Right forelimb (tissue), 1 donor: ENCODE measurements at regions not wholly inside any gene's neighbourhood (a gene's known extent, or its start where the extent isn't known, plus 50 kb on each side); places are given as distances from the start of the nearest gene placed in this dataset.
A peak's percentile ranks its signal among the peaks of the same experiment; 100 is the strongest.
"Not testable (repeated sequence)": the region's sequence is repeated elsewhere in the genome, so short reads cannot be mapped to it uniquely, and the experiment has no call there.

Experiments
- DNase-seq: peaks from one replicate; pipeline ENCODE4 v3.0.0-alpha.2; 2018

DNA sequence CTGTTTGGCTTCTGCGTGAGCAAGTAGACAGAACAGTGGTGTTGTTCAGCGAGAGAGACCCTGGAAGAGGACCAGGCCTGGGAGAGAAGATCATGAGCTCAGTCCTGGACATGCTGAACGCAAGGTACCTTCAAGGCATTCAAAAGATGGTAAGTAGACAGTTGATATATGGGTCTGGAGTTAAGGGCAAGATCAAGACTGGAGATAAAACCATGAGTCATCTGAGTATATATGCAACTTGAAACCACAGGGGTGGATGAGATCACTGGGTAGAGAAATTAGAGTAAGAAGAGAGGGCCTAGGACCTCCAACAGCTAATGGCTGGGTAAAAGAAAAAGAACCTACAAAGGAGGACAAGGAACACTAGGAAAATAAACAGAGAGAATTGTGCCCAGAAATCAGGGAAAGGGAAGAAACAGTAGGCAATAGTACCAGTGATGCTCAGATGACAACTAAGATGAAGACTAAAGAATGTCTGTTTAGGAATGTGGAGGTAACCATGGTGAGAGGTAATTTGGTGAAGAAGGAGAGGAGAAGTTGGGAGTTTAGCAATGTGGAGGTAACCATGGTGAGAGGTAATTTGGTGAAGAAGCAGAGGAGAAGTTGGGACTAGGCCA is 343.2 kb upstream of the ADAMTS9 start:
- no peak for DNase-seq

DNA sequence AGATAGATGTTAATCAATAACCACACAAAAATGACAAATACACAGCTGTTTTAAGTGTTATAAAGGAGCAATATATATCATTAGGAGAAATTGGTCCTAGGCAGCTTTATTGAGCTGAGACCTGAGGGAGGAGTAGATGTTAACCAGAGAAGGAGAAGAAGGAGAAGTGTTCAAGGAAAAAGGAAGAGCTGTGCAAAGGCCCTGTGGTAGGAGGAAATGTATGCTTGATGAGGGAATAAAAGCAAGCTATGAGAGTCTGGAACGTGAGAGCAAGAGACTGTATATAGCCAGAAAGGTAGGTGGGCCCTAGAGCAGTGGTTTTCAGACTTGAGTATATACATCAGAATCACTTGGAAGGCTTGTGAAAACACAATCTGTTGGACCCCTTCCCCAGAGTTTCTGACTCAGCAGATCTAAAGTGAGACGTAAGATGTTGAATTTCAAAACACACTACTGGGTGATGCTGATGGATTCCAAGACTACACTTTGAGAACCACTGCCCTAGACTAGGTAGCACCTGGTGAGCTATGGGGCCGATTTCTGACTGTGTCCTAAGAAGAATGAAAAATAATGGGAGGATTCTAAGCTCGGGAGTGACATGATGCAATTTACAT is 342.3 kb upstream of the ADAMTS9 start:
- no peak for DNase-seq

DNA sequence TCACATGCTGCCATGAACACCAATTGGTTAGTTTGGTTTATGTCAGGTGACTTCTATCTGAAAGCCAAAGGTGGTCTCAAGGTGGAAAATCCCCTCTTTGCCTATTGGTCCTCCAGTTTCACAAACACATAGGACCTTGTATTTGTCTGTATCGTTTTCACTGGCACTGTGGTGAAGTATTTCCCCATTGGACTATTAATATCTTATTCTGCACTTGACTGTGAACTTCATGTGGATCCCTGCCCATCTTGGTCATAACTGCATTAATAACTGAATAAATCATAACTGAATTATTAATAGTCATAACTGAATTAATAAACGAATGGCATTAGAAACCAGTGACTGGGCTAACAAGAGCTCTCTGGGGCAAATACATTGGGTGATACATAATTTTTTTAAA is 341.3 kb upstream of the ADAMTS9 start:
- no peak for DNase-seq

DNA sequence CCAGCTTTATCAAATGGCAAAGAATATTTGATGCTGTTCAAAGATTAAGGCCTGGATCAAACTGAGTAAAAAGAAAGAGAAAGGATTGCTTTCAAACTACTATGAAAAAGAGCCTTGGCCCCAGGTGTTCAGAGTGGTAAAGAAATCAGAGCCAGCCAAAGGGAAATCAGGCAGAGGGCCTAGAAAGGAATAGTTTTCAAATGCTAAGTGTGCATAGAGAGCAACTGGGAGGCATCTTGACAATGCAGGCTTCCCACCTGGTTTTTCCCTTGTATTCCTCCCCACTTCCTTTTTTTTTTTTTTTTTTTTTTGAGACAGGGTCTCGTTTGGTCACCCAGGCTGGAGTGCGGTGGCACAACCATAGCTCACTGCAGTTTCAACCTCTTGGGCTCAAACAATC is 340.2 kb upstream of the ADAMTS9 start:
- no peak for DNase-seq

DNA sequence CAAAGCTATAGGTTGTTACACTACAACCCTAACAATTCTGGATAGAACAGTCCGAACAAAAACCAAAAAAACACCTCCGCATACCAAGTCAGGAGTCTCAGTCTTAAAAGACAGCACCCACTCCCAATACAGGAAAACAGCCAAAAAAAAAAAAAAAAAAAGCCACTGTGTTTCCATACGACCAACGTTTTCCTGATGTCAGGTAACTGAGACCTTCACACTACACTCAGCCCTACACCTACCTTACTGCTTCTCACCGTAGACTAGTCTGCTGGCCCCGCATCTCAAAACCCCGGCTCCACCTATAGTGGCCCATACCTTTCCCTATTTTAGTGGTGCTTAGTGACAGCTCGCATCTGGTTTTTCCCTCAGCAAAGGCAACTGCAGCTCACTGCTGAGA is 339.5 kb upstream of the ADAMTS9 start:
- no peak for DNase-seq

DNA sequence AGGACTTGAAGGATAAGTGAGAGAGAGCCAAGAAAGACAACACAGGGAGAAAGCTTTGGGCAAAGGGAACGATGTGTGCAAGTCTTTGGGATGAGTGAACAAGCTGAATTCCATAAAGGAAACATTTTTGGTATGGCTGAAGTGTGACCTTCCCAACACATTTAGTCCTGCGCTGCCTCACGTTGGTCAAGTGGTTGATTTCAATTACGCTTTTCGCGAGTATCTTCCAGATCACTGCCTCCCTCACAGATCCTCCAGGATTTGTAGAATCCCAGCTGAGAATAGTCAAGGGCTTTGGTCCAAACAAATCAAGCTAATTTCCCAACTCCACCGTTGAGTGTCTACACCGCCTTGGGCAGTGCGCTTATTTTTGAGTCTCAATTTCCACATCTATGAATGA is 338.4 kb upstream of the ADAMTS9 start:
- no peak for DNase-seq

DNA sequence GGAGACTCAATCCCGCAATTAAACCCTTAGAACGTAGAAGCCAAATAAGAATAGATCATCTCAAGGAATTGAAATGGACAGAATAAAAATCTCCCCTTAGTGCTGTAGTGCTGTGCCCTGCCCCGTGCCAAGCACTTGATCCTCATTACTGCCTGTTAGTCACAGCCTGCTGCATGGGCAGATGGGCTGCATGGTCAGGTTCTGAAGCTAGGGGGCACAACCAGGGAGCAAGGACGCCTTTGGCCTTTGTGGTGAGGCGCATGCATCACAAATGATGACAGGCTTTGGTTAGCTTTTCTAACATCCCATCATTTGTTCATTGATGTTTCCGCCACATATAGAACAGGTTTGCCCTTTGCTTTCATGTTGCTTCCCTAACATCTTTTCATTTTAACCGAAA is 336.3 kb upstream of the ADAMTS9 start:
- no peak for DNase-seq

DNA sequence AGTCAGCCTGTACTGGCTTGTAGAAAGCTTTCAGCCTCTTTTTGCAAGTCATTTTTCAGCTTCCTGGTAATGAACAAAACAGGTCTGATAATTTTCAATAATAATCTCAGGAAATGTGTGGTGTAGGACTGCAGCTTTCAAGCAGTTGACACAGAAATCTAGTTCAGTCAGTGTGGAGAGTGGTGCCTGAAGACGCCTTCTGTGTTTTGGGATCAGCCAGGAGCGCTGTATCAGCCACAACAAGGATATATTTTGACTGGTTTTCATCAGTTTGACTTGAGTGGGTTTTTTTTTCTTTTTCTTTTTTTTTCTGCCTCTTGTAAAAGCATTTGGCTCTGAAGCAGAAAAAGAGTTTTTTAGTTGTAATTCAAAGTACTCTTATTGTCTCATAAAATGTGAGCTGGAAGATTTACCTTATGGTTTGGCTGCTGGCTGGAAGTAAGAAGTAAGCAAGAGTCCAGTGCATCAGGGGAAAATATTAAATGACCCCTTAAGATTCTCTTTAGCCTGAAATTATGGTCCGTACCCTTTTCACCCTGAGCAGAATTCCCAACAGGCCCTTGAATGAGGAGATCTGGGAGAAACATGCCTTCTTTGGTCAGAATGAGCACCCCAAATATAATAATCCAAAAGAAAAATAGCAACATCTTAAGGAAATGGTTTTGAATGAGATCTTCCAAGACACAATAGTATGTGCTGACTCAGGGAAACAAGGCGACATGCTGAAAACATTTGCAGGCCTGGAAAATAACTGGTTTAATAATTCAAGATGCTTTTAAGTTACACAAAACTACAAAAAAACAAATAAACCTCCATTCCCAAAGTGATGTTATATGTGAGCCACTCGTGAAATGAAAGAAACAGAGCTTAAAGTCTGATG is 332.7 kb upstream of the ADAMTS9 start:
- DNase-seq: peak; percentile 47

DNA sequence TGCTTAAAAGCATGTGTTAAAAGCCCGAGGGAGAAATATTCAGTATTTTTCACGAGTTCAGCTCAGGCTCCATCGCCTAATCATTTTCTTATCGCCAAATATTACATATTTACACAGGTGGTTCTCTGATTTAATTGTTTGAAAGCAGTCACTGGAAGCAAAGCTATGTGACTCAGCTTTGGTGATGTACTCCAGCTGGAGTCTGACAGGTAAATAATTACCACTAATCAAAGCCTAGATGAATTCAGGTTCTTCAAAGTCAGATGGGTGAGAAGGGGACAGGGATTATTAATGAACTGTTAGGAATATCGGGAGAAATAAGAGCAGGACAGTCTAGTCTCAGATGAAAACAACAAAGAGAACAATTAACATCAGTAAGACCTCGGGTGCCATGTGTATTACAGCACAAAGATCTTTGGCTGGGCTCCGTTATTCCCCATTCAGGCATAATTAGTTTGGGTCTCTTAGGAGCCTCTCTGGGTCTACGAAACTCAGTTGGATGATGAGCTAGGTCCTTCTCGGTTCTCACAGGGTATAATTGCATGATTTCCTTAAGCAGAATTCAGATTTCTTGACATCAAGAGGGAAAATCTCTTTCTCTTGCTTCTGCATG is 331.7 kb upstream of the ADAMTS9 start:
- DNase-seq: no peak

DNA sequence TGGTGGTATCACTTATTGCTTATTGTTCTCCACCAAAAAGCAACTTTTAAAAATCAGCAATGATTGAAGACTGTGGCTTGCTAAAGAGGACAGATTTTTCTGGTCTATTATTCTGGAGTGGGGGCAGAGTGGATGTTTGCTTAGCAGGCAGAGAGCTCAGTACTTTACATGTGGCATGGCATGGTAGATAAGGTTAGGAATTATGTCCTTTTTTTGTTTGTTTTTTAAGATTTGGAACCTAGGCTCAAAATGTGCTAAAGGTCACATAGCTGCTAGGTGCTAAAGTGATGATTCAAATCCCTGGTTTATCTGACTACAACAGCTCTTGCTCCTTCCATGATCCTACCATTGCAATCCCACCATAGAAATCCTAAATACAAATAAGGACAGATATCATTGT is 331.0 kb upstream of the ADAMTS9 start:
- no peak for DNase-seq

DNA sequence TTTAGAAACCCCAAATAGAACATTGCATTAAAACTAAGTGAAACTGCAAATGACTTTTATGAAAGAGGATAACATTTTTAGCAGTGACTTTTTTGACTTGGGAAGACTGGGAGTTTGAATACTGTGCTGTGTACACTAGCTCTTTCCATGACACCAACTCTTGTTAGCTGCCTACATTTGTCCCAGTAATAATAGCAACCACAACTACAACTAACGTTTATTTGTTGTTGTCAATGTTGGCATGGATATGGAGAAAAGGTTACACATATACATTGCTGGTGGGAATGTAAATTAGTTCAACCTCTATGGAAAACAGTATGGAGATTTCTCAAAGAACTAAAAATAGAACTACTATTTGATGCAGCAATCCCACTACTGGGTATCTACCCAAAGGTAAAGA is 329.6 kb upstream of the ADAMTS9 start:
- no peak for DNase-seq

DNA sequence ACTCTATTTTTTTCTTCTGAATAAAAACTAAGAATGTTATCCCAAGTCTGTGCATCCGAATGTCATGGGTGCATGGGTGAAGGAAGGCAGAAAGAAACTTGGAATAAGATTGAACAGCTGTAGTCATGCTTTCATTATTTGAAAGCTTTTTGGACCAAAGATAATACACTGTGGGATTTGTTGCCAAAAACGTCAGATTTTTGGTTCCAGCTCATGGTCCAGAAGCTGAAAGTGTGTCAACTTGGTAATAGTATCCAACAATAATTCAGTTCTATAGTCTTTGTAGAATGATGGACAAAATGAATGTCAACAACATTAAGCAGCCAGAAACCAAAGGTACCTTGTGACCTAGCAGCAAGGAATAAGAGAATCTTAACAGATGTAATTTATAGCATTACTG is 327.9 kb upstream of the ADAMTS9 start:
- DNase-seq: no peak

DNA sequence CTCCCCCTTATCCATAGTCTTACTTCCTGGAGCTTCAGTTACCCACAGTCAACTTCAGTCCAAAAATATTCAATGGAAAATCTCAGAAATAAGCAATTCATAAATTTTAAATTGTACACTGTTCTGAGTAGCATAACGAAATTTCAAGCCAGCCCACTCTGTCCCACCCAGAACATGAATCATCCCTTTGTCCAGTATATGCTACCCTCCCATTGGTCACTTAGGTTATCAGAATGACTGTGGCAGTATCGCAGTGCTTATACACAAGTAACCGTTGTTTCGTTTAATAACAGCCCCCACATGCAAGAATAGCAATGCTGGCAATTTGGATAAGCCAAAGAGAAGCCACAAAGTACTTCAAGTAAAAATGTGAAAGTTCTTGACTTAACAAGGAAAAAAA is 325.3 kb upstream of the ADAMTS9 start:
- no peak for DNase-seq

DNA sequence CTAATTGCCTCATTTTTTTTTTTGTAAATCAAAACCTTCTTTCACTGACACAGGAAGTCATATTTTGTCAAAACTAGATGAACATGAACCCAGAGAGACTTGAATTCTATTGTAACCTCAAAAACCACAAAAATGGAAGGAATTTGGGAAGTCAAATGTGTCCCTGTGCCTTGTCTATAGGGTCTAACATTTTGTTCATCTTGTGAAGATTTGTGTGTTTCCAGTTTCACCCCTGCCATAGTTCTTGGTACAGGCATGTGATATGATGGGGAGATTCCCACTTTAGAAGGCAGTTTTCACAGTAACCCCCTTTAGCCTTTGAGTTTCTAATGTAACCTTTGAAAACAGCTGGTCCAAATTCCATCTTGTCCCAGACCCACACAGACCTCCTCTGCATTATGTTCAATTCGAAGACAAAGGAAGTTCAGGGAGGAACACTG is 318.5 kb upstream of the ADAMTS9 start:
- DNase-seq: no peak

DNA sequence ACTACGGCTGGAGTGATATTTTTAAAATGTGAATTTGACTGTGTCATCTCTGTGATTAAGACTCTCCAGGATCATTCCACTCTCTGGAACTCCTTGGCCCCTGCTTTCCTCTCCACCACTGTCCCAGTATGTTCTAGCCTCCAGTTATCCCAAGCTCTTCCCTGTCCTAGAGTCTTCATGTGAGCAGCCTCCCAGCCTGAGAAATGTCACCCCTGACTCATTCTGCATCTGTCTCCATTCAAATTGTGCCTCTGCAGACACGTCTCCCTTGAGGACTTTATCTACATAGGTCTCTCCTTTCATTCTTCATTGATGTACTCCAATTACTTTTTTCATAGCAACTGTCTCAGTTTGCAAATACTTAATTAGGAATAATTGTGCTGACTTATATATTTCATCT is 317.7 kb upstream of the ADAMTS9 start:
- no peak for DNase-seq

DNA sequence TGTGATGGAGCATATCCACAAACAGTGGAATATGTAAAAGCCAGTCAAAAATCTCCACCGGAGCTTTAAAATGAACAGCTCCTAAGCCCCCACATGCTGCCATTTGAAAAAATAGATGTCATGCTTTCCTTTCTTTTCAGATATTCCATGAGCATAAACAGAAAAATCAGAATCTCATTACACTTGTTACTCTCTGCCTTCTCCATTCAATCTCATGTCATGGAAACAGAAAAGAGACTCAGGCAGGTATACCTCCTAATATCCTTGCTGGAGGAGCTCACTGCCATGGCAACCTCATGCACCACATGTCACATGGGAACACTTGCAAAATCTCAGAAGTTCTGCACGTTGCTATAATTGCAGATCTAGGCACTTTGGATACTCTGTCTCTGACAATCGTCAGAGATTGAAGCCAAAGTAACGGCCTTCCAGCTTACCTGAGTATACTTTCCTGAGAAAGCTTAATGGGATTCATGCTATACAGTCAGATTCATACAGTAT is 317.0 kb upstream of the ADAMTS9 start:
- DNase-seq: no peak

DNA sequence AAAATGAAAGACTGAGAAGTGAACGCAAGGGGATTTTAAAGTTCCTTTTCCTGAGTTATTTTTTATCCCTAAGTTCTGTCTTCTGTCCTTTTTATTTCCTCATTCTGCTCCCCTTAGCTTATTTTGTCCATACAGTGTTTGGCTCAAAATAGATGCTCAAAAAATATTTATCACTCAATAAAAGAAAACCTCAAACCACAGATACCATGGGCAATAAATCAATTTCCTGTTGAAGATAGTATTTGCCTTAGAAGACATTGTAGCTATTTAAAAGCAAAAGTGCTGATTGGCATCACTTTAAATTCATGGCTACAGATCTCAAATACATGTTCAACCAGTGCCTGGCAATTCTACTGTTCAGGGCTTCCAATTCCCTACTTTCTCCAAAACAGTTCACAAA is 316.5 kb upstream of the ADAMTS9 start:
- no peak for DNase-seq

DNA sequence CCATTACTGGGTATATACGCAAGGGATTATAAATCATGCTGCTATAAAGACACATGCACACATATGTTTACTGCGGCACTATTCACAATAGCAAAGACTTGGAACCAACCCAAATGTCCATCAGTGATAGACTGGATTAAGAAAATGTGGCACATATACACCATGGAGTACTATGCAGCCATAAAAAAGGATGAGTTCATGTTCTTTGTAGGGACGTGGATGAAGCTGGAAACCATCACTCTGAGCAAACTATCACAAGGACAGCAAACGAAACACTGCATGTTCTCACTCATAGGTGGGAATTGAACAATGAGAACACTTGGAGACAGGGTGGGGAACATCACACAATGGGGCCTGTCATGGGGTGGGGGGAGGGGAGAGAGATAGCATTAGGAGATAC is 313.3 kb upstream of the ADAMTS9 start:
- not testable (repeated sequence) for DNase-seq

DNA sequence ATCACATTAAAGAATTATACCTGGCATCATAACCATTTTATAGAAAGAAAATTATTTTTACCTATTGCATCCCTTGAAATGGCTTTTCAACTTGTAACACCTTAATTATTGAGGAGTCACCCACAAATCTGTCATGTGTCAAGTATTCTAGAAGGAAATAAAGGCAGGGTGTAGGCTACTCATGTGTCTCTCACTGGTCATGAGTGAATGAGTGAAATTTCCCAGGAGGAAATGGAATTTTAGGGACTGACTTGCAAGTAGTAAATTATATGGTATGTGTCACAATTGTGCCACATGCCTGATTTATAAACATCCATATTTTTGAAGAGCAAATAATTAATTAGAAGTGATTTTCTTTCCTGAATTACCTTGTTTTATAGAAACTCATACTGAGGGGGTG is 310.5 kb upstream of the ADAMTS9 start:
- DNase-seq: no peak

DNA sequence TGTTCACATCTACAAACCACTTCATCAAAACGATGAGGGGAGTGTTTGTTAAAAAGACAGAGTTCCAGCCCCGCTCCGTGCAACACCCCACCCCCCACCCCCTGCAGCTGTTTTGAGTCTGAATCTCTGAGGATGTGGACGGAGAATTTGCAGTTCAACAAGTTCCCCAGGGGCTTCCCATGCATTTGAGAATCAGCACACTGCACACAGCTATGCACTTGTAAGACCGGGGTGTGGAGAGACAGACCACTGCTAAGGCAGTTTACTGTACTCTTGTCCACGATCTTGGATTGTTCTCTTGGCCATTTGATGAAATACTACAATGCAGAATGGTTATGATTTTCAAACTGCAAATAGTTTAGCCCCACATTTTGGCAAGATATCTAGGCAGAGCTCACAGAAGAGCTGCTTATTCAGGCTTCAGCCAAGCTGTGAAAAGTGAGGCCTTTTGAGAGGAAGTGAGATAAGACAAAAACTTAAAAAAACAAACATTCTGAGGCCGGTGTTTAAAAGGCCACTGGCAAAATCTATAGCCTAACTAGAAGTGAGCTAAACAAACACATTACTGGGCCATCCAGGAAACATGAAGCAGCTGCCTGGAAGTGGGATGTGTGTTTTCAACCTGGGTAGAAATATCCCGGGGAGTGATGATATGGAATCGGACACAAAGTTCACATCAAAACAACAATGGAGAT is 308.2 kb upstream of the ADAMTS9 start:
- DNase-seq: no peak

DNA sequence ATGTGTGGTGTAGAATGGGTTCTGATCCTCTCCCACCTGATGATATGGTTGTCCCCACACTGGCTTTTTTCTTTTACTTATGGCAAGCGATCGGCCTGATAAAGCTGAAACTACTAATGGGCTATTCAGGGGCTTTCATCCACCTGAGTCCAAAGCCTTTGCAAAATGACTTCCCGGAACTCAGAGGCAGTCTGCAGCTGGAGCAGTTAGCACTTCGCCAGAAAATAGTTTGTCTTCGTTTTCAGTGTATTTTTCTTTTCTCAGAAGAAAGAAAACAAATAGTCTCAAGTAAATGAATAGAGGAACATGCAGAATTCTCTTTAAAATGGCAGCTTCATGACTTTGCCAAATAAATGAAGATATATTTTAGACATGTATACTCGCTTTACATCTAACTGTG is 306.0 kb upstream of the ADAMTS9 start:
- DNase-seq: no peak

DNA sequence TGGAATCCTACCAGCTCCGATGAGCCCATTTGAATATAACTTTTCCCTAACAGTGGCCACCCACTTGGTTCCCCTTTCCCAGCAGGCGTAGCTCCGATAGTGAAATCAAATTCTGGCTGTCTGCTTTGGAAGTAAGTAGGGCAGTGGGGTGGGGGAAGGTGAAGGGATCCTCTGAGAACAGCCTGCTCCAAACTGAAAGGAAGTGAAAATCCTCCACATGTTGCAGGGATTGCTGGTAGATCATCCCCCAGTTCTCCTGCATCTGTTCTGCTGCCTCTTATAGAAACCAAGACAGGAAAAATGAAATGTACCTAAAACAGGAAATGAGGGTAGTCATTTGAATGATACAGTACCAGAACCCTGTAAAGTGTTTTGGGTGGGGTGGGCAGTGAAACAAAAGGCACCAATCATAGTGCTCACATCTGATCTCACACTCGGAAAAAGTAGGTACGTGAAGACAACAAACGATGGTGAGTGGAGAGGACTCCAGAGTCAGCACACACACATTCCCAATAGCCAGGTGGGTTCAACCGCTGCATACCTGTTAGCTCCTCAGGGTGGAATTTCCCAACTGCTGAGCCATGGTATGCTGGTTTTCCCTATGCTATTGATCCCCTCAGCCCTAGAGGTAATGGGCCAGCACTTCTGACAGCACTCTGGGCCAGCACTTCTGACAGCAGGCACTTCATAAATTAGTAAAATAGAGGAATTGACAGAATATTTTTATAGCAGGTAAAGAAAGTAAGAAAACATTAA is 304.9 kb upstream of the ADAMTS9 start:
- no peak for DNase-seq
